ACC112 (cell line): ENCODE measurements at regions not wholly inside any gene's neighbourhood (a gene's known extent, or its start where the extent isn't known, plus 50 kb on each side); places are given as distances from the start of the nearest gene placed in this dataset.

Source experiments
- H2AFZ ChIP-seq: fragments of 200-600 bp; sonication (generic); one replicate; pipeline ENCODE4 v1.6.0; 2017; ENCODE audit warnings: antibody characterized with exemption, low read length; ENCODE audit not compliant: unreplicated experiment
- H3K27ac ChIP-seq: fragments of 200-600 bp; sonication (generic); 2 replicates; pipeline ENCODE4 v1.5.1; 2014; ENCODE audit warnings: low read depth, mild to moderate bottlenecking, antibody characterized with exemption, low read length, moderate library complexity
- H3K27me3 ChIP-seq: fragments of 200-600 bp; sonication (generic); 2 replicates; pipeline ENCODE4 v1.6.1; 2014; ENCODE audit warnings: mild to moderate bottlenecking, antibody characterized with exemption, low read length, moderate library complexity, mixed read lengths; ENCODE audit not compliant: insufficient read depth
- H3K36me3 ChIP-seq: fragments of 200-600 bp; sonication (generic); 2 replicates; pipeline ENCODE4 v1.6.1; 2016; ENCODE audit warnings: mild to moderate bottlenecking, antibody characterized with exemption, low read length, moderate library complexity, mixed read lengths; ENCODE audit not compliant: insufficient read depth
- H3K4me1 ChIP-seq: fragments of 200-600 bp; sonication (generic); one replicate; pipeline ENCODE4 v1.6.1; 2016; ENCODE audit warnings: low read length, mixed read lengths; ENCODE audit not compliant: insufficient read depth, unreplicated experiment, control insufficient read depth
- H3K4me3 ChIP-seq: fragments of 200-600 bp; sonication (generic); 2 replicates; pipeline ENCODE4 v1.5.1; 2014; ENCODE audit warnings: mild to moderate bottlenecking, low read depth, low read length
- H3K79me2 ChIP-seq: fragments of 200-600 bp; sonication (generic); one replicate; pipeline ENCODE4 v1.6.0; 2016; ENCODE audit warnings: low read length; ENCODE audit not compliant: control insufficient read depth, unreplicated experiment, insufficient read depth

GRCh38 chr3:103137830-103138229 lies 703.0 kb downstream of the ZPLD1 start:
- no peaks in the 10 kb centered on the region for H3K27me3 ChIP-seq
- H3K27ac ChIP-seq: no peak overlapping the region
- H3K4me3 ChIP-seq: no peak overlapping the region
- no peaks in the 10 kb centered on the region for H3K79me2 ChIP-seq
- H2AFZ ChIP-seq: no peak overlapping the region
- H3K4me1 ChIP-seq: no peaks in the 10 kb centered on the region
- H3K36me3 ChIP-seq: no peaks in the 10 kb centered on the region

- Histone ChIP-seq H3K4me3 (no peak overlapping the region), H3K36me3 (no peaks in the 10 kb centered on the region), H2AFZ (no peak overlapping the region), H3K4me1 (no peaks in the 10 kb centered on the region), H3K27ac (no peak overlapping the region), H3K79me2 (no peaks in the 10 kb centered on the region), H3K27me3 (no peaks in the 10 kb centered on the region)
Observed at GRCh38 chr3:103158183-103158582, 723.4 kb downstream of the ZPLD1 start.

GRCh38 chr3:103166890-103167289 lies 732.1 kb downstream of the ZPLD1 start:
- H3K4me1 ChIP-seq: no peaks in the 10 kb centered on the region
- no peak overlapping the region for H2AFZ ChIP-seq
- H3K27me3 ChIP-seq: no peaks in the 10 kb centered on the region
- no peaks in the 10 kb centered on the region for H3K79me2 ChIP-seq
- H3K36me3 ChIP-seq: no peaks in the 10 kb centered on the region
- H3K27ac ChIP-seq: no peak overlapping the region
- H3K4me3 ChIP-seq: no peak overlapping the region

GRCh38 chr3:103167850-103168249 lies 733.0 kb downstream of the ZPLD1 start:
- H3K27me3 ChIP-seq: no peaks in the 10 kb centered on the region
- H2AFZ ChIP-seq: no peak overlapping the region
- no peaks in the 10 kb centered on the region for H3K79me2 ChIP-seq

GRCh38 chr3:103169289-103169688 lies 734.5 kb downstream of the ZPLD1 start:
- Histone ChIP-seq H3K27ac (no peak overlapping the region), H2AFZ (no peak overlapping the region), H3K36me3 (no peaks in the 10 kb centered on the region), H3K27me3 (no peaks in the 10 kb centered on the region), H3K4me3 (no peak overlapping the region), H3K4me1 (no peaks in the 10 kb centered on the region), H3K79me2 (no peaks in the 10 kb centered on the region)

More at GRCh38 chr3:103167850-103168249, 733.0 kb downstream of the ZPLD1 start:
- no peaks in the 10 kb centered on the region for H3K4me1 ChIP-seq
- no peak overlapping the region for H3K4me3 ChIP-seq
- no peaks in the 10 kb centered on the region for H3K36me3 ChIP-seq
- no peak overlapping the region for H3K27ac ChIP-seq

- Histone ChIP-seq H2AFZ (no peak overlapping the region), H3K36me3 (no peaks in the 10 kb centered on the region), H3K4me3 (no peak overlapping the region), H3K27me3 (no peaks in the 10 kb centered on the region), H3K27ac (no peak overlapping the region), H3K79me2 (no peaks in the 10 kb centered on the region), H3K4me1 (no peaks in the 10 kb centered on the region)
Observed at GRCh38 chr3:103170651-103171050, 735.8 kb downstream of the ZPLD1 start.

- no peaks in the 10 kb centered on the region for H3K79me2 ChIP-seq
- no peak overlapping the region for H3K4me3 ChIP-seq
- H3K27ac ChIP-seq: no peak overlapping the region
- no peaks in the 10 kb centered on the region for H3K27me3 ChIP-seq
- no peaks in the 10 kb centered on the region for H3K36me3 ChIP-seq
- H2AFZ ChIP-seq: no peak overlapping the region
- no peaks in the 10 kb centered on the region for H3K4me1 ChIP-seq
Observed at GRCh38 chr3:103173940-103174339, 739.1 kb downstream of the ZPLD1 start.

- H3K27ac ChIP-seq: no peak overlapping the region
- H3K4me1 ChIP-seq: no peaks in the 10 kb centered on the region
- H2AFZ ChIP-seq: no peak overlapping the region
- no peak overlapping the region for H3K4me3 ChIP-seq
- H3K27me3 ChIP-seq: no peaks in the 10 kb centered on the region
- no peaks in the 10 kb centered on the region for H3K79me2 ChIP-seq
- H3K36me3 ChIP-seq: no peaks in the 10 kb centered on the region
Observed at GRCh38 chr3:103181160-103181559, 746.3 kb downstream of the ZPLD1 start.

GRCh38 chr3:103184772-103185171 lies 750.0 kb downstream of the ZPLD1 start:
- Histone ChIP-seq H2AFZ (no peak overlapping the region), H3K79me2 (no peaks in the 10 kb centered on the region), H3K4me1 (no peaks in the 10 kb centered on the region), H3K36me3 (no peaks in the 10 kb centered on the region), H3K27me3 (no peaks in the 10 kb centered on the region), H3K27ac (no peak overlapping the region), H3K4me3 (no peak overlapping the region)

GRCh38 chr3:103189941-103190340 lies 755.1 kb downstream of the ZPLD1 start:
- H3K27ac ChIP-seq: no peak overlapping the region
- H2AFZ ChIP-seq: no peak overlapping the region
- H3K79me2 ChIP-seq: no peaks in the 10 kb centered on the region
- H3K27me3 ChIP-seq: no peaks in the 10 kb centered on the region
- H3K4me1 ChIP-seq: no peaks in the 10 kb centered on the region
- H3K36me3 ChIP-seq: no peaks in the 10 kb centered on the region
- no peak overlapping the region for H3K4me3 ChIP-seq

GRCh38 chr3:103195216-103195615 lies 760.4 kb downstream of the ZPLD1 start:
- Histone ChIP-seq H3K4me3 (no peak overlapping the region), H2AFZ (no peak overlapping the region), H3K4me1 (no peaks in the 10 kb centered on the region), H3K27me3 (no peaks in the 10 kb centered on the region), H3K79me2 (no peaks in the 10 kb centered on the region), H3K36me3 (no peaks in the 10 kb centered on the region), H3K27ac (no peak overlapping the region)
